ENCODE measurements at regions not wholly inside any gene's neighbourhood (a gene's known extent, or its start where the extent isn't known, plus 50 kb on each side); places are given as distances from the start of the nearest gene placed in this dataset.

DNA sequence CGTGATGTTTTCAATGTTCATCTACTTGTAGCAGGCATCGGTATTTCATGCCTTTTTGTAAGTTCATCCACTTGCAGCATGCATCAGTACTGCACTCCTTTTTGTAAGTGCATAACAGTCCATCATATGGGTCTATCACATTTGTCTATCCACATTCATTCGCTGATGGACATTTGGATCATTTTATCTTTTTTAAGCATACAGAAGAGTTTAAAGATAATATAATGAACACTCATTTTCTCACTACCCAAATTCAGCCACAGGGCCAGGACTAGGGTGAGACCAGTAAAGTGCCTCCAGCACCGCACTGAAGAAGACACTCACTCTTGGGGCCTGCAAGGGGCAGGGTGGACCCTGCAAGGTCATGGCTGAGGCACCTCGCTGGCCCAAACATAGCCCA, 309.6 kb downstream of the UACA start:
- TF ChIP-seq, protein P1, sequence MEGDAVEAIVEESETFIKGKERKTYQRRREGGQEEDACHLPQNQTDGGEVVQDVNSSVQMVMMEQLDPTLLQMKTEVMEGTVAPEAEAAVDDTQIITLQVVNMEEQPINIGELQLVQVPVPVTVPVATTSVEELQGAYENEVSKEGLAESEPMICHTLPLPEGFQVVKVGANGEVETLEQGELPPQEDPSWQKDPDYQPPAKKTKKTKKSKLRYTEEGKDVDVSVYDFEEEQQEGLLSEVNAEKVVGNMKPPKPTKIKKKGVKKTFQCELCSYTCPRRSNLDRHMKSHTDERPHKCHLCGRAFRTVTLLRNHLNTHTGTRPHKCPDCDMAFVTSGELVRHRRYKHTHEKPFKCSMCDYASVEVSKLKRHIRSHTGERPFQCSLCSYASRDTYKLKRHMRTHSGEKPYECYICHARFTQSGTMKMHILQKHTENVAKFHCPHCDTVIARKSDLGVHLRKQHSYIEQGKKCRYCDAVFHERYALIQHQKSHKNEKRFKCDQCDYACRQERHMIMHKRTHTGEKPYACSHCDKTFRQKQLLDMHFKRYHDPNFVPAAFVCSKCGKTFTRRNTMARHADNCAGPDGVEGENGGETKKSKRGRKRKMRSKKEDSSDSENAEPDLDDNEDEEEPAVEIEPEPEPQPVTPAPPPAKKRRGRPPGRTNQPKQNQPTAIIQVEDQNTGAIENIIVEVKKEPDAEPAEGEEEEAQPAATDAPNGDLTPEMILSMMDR (IDR thresholded peaks at IDR 0.05), result no peak
- no peak for DNase-seq (ENCODE audit: low spot score)
- H3K27ac ChIP-seq, result no peak overlapping the region

DNA sequence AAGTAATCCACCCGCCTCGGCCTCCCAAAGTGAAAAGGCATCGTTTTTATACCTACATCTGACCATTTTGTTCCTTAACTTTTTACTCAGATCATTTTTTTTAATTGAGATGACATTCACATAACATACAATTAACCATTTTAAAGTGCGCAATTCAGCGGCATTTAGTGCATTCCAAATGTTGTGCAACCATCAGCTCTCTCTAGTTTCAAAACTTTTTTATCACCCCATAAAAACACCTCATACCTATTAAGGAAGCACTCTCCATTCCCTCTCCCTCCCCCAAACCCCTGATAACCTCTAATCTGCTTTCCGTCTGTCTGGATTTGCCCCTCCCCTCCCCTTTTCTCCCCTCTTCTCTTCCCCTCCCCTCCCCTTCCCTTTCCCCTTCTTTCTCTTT, 310.1 kb downstream of the UACA start:
- no peak for DNase-seq (ENCODE audit: low spot score)
- Histone ChIP-seq H3K4me3 (no peak overlapping the region), H3K27ac (no peak overlapping the region)
- TF ChIP-seq, protein P1 (IDR thresholded peaks at IDR 0.05), result no peak

More for the DNA sequence above, 309.6 kb downstream of the UACA start:
- no peak overlapping the region for H3K4me3 ChIP-seq

DNA sequence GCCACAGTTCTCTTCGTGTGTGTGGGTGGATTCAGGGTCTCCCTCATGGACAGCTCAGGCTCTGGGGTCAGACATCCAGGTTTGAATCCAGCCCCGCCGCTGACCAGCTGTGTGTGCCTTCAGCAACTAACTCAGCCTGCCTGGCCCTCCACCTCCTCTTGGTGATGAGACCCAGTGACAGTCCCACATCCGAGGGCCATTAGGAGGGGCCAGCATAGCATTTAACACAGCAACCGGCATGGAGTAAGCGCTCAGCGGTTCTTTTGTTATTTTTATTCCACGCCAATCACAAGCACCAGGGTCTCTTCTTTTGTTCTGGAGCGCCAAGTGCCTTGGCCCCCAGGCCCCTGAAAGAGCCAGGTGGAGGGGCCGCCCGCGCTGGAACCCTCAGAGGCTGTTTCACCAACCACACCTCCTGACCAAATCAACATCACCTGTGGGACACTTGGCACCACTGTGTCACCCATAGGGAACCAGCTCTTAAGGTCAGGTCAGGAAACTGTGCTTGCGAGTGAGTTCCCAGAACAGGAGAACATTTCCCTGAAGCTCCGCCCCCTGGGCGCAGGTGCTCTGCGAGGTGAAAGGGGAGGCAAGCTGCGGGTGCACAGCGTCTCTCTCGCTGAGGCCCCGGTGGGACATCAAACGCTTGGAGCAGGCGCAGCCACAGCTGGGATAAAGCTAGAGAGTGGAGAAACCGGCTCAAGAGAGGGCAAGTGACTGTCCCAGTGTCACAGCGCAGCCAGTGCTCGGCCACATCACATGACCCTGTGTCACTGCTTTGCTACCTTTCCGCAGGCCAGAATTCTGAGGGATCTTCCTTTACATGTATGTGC, 311.3 kb downstream of the UACA start:
- no peak for DNase-seq (ENCODE audit: low spot score)
- no peak overlapping the region for H3K27ac ChIP-seq
- TF ChIP-seq, protein P1 (IDR thresholded peaks at IDR 0.05), result no peak
- H3K4me3 ChIP-seq, result no peak overlapping the region

DNA sequence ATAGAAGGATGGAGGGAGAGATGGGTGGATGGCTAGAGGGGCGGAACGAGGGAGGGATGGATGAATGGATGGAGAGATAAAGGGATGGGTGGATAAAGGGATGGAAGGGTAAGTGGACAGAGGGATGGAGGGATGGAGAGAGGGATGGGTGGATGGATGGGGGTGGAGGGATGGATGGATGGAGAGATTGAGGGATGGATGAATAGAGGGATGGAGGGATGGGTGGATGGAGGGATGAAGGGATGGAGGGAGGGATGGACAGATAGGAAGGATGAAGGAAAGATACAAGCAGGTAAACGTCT, 313.3 kb downstream of the UACA start:
- Histone ChIP-seq H3K4me3 (no peak overlapping the region), H3K27ac (no peak overlapping the region)
- TF ChIP-seq, protein P1 (IDR thresholded peaks at IDR 0.05), result no peak
- no peak for DNase-seq (ENCODE audit: low spot score)

DNA sequence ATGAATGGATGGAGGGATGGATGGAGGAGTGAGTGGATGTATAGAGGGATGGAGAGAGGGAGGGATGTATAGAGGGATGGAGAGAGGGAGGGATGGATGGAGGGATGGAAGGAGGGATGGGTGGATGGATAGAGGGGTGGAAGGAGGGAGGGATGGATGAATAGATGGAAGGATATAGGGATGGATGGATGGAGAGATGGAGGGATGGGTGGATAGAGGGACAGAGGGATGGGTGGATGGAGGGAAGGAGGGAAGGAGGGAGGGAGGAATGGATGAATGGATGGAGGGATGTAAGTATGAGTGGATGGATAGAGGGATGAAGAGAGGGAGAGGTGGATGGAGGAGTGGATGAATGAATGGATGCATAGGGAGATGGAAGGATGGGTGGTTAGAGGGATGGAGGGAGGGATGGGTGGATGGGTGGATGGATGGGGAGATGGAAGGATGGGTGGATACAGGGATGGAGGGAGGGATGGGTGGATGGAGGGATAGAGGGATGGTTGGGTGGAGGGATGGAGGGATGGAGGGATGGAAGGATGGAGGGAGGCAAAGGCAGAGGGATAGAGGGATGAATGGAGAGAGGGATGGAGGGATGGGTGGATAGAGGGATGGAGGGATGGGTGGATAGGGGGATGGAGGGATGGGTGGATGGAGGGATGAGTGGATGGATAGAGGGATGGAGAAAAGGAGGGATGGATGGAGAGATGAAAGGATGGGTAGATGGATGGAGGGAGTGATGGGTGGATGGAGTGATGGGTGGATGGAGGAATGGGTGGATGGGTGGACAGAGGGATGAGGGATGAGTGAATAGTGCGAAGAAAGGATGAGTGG, 313.8 kb downstream of the UACA start:
- Histone ChIP-seq H3K4me3 (no peak overlapping the region), H3K27ac (no peak overlapping the region)
- no peak for DNase-seq (ENCODE audit: low spot score)
- TF ChIP-seq, protein P1 (IDR thresholded peaks at IDR 0.05), result no peak

DNA sequence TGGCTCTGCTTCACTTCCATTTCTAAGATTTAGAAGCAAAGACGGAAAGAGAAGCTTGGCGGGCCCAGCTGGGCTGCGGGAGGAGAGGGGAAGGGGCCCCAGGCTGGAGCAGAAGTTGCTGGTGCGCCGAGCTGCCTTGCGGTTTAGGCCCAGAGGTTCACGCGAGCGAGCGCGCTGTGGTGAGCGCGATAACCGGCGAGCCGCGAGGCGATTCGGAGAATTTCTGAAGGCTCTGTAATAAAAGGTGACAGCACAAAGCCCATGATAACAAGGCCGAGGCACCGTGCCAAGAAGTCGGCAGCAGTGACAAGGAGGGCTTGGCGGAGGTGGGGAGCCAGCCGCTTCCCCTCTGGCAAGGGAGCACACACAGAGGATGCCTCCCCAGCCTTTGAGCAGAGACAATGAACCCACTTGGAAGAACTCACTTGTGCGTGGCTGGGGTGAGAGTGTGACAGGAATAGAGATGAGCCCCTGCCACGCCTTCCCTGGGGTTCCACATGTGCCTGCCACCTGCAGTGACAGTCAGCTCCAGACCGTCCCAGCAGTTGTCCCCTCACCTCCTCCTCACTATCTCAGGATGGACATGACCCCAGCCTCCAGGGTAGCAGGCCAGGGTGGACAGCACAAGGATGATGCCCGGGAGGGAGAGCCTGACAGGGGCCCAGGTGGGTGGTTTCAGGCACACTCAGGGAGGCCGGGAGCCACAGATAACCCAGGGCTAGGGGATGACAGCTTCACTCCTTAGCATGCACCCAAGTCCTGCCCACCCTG, 315.2 kb downstream of the UACA start:
- no peak overlapping the region for H3K27ac ChIP-seq
- DNase-seq (ENCODE audit: low spot score), result no peak
- H3K4me3 ChIP-seq, result no peak overlapping the region
- TF ChIP-seq, protein P1 (IDR thresholded peaks at IDR 0.05), result no peak

All from coronary artery (tissue), 2 donors.